ENCODE measurements at regions not wholly inside any gene's neighbourhood (a gene's known extent, or its start where the extent isn't known, plus 50 kb on each side); places are given as distances from the start of the nearest gene placed in this dataset.
A peak's percentile ranks its signal among the peaks of the same experiment; 100 is the strongest.

GRCh38 chrX:121322159-121322558 is 274.7 kb downstream of the GLUD2 start:
- TF ChIP-seq, protein P1, sequence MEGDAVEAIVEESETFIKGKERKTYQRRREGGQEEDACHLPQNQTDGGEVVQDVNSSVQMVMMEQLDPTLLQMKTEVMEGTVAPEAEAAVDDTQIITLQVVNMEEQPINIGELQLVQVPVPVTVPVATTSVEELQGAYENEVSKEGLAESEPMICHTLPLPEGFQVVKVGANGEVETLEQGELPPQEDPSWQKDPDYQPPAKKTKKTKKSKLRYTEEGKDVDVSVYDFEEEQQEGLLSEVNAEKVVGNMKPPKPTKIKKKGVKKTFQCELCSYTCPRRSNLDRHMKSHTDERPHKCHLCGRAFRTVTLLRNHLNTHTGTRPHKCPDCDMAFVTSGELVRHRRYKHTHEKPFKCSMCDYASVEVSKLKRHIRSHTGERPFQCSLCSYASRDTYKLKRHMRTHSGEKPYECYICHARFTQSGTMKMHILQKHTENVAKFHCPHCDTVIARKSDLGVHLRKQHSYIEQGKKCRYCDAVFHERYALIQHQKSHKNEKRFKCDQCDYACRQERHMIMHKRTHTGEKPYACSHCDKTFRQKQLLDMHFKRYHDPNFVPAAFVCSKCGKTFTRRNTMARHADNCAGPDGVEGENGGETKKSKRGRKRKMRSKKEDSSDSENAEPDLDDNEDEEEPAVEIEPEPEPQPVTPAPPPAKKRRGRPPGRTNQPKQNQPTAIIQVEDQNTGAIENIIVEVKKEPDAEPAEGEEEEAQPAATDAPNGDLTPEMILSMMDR (conservative IDR thresholded peaks at IDR 0.05 in 1 of 2, IDR thresholded peaks at IDR 0.05 in 1 of 2; ENCODE audit: extremely low read depth in 1 of 2, insufficient read depth in 1 of 2, low read depth in 1 of 2, low read length in 2 of 2) = peak; percentile 40 to 46
- no peak for TF ChIP-seq EZH2 (IDR thresholded peaks at IDR 0.05; ENCODE audit: borderline replicate concordance, low read length)

Measured in mammary epithelial cell (primary cell).